HG03095 (cell line): ENCODE measurements at regions not wholly inside any gene's neighbourhood (a gene's known extent, or its start where the extent isn't known, plus 50 kb on each side); places are given as distances from the start of the nearest gene placed in this dataset.

ENCODE experiments used
- ATAC-seq: cut with Tn5 transposase; IDR thresholded peaks from one replicate; pipeline ENCODE4 v1.9.1; 2021; ENCODE audit warnings: moderate library complexity; ENCODE audit not compliant: unreplicated experiment

GRCh38 chr10:128973221-128973620, 493.8 kb upstream of the MGMT start:
- ATAC-seq, result no peak

DNA sequence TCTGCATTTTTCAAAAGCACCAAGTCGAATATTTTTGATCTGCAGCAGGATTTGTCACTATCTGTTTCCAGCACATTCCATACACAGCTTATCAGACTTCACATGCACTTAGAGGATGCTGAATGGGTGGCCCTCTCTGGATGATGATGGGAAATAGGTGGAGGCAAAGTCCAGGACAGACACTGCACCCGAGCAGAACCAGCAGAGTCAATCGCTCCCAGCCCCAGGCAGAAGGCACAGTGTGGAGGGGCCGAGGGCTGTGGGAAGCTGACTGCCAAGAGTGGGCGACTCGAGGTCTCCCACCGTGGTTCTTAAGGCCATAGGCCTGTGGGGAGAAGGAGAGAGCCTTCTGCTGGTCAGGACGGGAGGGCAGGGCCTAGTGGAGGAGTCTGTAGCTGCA, 490.2 kb upstream of the MGMT start:
- no peak for ATAC-seq

DNA sequence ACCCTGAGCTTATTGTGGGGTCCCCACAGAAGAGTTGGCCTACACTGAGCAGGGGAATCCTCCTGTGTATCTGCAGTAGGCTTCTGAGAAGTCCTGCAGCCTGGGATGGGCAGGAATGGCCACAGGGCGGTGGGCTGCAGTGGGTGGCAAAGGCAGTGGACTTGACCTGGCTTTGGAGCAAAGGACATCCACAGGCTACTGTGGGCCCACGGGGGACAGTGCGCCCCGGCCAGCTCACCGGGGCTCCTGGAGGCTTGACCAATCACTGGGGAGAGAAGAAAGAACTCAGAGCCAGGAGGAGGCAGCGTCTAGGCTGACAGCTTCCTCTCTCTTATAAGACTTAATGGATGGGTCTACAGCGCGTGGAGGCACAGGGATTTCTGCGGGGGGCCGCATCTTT, 488.8 kb upstream of the MGMT start:
- no peak for ATAC-seq

DNA sequence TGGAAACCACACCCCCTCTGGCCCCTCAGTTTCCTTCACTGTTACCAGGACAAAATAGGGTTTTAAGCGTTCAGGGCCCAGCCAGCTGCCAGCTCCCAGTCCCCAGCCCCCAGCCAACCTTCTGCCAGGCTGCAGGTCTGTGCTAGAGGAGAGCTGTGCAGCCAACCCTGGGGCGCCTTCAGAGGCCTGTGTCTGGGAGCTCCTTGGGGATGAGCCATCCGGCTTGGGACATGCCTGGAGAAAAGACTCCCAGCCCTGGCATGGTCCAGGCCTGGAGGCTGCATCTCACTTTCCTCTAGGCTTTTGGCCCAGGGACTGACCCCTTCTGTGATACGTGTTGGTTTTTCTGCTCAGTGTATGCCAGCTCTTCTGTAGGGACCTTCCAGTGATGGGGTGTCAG, 487.6 kb upstream of the MGMT start:
- no peak for ATAC-seq

DNA sequence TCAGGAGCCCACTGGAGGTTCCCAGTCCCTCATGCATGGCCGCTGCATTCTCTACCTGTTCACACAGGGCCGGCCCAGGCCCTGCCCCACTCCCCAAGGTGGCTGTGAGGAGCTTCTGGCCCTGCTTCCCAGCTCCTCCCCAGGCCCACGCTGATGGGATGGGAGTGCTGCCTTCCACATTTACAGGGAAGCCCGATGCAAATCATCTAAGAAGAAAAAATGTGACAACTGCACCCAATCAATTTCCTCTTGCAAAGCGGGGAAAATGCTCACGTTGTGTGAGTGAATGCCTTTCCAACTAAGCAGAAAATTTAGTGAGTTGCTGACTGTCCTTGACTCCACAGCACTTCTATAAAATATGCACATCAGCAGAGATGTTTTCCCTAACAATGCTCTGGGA, 485.8 kb upstream of the MGMT start:
- no peak for ATAC-seq

DNA sequence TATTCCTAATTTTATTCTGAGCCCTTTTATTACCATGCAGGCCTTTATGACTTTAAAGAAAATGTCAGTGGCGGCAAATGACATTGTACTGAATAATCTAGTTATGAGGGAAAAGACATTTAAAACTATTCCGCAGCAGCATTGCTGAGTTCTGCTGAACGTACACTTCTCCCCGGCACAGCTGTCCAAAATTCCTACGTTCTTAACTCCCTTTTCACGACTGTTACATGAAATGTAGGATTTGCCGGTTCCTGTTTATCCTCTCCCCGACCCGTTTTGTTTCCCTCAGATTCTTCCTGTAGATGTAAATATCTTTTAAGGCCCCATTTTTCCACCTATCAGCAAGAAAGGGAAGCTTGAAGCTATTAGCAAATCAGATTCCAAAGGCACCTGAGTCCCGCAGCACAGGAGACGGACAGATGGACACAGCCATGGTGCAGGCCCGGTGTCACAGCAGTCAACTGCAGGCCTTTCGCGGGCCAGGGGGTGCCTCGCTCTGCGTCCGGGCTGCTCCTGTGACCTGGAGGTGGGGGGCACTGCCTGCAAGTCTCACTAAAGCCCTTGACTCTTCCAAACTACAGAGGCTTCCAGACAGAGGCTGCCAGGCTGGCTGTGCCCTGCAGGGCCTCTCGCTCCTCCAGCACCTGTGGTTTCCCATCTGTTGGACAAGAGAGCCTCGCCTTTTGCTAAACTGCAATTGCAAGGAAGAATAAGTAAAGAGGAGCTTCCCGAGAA, 485.0 kb upstream of the MGMT start:
- no peak for ATAC-seq

DNA sequence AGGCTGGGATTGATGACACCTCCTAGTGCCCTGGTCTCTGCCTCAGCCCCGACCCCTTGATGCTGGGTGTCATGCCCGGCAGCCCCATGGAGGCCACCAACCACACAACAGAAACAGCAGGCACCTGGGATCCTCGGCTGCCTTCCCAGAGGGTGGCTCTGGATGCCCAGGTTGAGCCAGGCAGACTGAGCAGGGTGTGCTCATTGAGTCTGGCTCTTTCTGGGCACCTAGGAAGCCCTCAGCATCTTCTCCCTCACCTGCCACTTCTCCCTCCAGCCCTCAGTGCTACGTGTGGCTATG, 484.5 kb upstream of the MGMT start:
- ATAC-seq, result no peak

GRCh38 chr10:128985036-128985435, 482.0 kb upstream of the MGMT start:
- no peak for ATAC-seq

- ATAC-seq, result no peak
Measured at GRCh38 chr10:128990986-128991385, 476.1 kb upstream of the MGMT start.

- no peak for ATAC-seq
Measured at GRCh38 chr10:128992770-128993169, 474.3 kb upstream of the MGMT start.

GRCh38 chr10:128993443-128993842, 473.6 kb upstream of the MGMT start:
- no peak for ATAC-seq

DNA sequence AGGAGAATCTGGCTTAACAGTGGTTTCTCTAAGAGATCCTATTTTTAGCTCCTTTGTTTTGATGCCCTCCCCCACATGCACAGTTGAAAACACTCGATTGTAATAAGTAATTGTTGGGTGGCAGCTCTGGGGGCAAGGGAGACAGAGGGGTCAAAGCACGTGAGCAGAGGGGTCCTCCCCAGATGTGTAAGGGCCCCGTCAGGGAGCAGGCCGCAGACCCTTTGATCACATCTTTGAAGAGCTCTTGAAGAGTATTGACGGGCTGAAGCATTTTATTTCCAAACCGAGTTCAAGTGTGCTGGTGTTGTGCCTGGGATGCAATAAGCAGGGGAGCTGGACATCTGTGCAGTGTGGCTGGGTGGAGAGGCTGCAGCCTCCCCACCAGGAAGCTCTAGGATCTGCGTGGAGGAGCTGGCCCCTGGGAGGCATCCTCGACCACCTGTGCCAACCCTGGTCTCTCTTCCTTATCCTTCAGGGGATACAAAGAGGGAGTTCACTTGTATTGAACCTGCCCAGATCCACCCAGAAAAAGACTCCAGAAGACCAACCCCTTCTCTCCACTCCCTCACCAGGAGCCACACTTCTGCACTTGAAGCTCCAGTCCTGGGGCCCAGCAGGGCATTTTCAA, 473.0 kb upstream of the MGMT start:
- no peak for ATAC-seq

- ATAC-seq, result no peak
Measured at GRCh38 chr10:128994598-128995143, 472.4 kb upstream of the MGMT start.

DNA sequence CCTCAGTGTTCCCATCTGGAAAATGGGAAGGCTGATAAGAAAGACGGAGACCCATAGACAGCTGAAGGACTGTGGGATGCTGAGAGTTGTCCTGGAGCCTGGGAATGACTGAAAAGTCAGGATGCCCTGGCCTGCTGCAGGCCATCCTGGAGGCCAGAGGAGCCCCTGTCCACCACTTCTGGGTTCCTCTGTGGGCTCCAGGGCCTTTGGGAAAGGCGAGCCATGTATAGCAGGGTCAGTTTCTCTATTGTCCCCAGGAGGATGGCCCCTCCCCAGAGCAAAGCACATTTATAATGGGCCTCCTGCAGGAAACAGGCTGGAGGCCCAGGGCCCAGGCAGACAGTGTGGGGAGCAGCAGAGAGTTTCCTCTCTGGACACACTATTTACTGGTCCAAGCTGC, 471.4 kb upstream of the MGMT start:
- ATAC-seq, result no peak

GRCh38 chr10:128996092-128996491, 470.9 kb upstream of the MGMT start:
- no peak for ATAC-seq

DNA sequence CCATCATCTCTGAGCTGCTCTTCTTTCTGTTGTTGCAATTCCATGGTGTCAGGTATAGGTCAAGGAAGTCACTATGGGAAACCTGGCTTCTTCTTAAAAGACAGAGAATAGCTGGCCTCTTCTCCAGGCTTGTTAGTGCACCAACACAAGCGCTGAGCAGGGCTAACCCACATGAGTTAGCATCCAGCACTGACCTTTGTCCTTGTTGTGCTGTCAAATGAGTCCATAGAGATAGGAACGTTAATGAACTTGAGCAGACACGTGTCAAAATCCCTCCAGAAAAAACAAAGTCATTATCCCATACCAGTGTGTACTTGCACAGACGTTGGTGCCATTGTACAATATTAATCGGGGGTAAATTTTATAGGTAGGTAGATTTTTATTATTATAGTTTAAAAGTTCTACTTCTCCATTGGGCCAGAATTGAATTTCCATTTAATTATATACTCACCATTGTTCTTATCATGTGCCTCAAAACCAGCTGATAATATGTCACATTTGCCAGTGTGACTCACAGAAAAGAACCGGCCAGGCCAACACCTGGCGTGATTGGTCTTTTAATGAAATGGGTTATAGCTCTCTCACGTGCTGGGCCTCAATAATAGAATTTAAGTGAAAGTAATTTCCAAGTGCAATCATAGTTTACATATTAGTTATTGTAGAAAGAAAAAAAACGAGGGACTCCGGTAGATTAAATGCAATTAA, 468.8 kb upstream of the MGMT start:
- ATAC-seq, result no peak

DNA sequence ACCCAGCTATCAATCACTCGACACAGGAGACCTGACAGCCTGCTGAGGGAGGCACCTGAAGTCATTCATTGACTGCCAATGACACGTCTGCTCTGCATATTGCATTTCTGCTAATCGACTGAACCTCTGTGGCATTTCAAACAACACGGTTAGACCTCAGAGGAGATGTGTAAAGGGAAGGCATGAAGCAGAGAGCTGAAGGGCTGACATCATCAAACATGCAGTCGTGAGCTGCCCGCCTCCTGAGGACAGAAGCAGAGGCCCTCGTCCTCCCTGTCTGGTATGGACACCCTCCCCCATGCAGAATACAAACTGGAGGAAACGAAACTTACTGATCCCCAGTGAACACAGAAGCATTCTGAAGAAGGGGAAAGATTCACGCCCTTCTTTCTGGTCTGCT, 462.6 kb upstream of the MGMT start:
- no peak for ATAC-seq

GRCh38 chr10:129005080-129005479, 462.0 kb upstream of the MGMT start:
- ATAC-seq, result no peak

DNA sequence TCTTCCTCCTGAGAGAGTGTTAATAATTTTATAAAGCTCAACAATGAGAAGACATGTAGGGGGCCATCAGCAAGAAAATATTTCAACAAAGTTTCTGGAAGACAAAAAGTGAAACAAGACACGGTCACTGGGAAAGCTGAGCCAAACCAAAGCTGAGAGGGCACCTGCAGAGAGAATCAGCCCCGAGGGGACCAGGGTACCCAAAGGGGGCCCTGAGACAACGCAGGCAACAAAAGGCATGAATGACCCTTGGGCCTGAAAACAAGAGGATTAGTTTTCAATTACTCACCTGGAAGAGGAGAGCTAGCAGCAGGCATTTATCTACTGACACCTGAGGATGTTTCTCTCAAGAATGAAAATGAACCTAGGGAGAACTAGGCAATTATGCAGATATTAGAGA, 461.2 kb upstream of the MGMT start:
- ATAC-seq, result no peak

GRCh38 chr10:129018511-129018910, 448.5 kb upstream of the MGMT start:
- ATAC-seq, result no peak

GRCh38 chr10:129020651-129021330, 446.2 kb upstream of the MGMT start:
- ATAC-seq, result no peak
